Cardiac muscle cell (in vitro differentiated cells and primary cell): ENCODE measurements at regions not wholly inside any gene's neighbourhood (a gene's known extent, or its start where the extent isn't known, plus 50 kb on each side); places are given as distances from the start of the nearest gene placed in this dataset.

ENCODE experiments used
- DNase-seq, 2 donors: peaks; one replicate each; pipeline versions ENCODE4 v3.0.0 to v3.0.0-alpha.2; 2010 to 2017; ENCODE audit warnings: low read depth in 1 of 2, low spot score in 1 of 2
- H3K27ac ChIP-seq: fragments of 200-600 bp; sonication (generic); 2 replicates; pipeline ENCODE4 v1.5.1; 2016
- H3K27me3 ChIP-seq: fragments of 200-600 bp; sonication (generic); 2 replicates; pipeline ENCODE4 v1.6.0; 2016; ENCODE audit warnings: control low read depth
- H3K36me3 ChIP-seq: fragments of 200-600 bp; sonication (generic); 2 replicates; pipeline ENCODE4 v1.5.1; 2016; ENCODE audit warnings: control low read depth
- H3K4me1 ChIP-seq: fragments of 200-600 bp; sonication (generic); 2 replicates; pipeline ENCODE4 v1.8.1; 2017; ENCODE audit warnings: low read depth, mild to moderate bottlenecking, mixed run types
- H3K4me3 ChIP-seq: fragments of 200-600 bp; sonication (generic); 2 replicates; pipeline ENCODE4 v1.5.1; 2016; ENCODE audit warnings: mild to moderate bottlenecking
- H3K9me3 ChIP-seq: fragments of 200-600 bp; sonication (generic); 2 replicates; pipeline ENCODE4 v1.5.1; 2017; ENCODE audit warnings: low read depth, mild to moderate bottlenecking, control low read depth
- CTCF ChIP-seq: IDR thresholded peaks from 2 replicates; pipeline ENCODE4 v1.5.1; 2012; ENCODE audit warnings: low read depth, mild to moderate bottlenecking, low read length

GRCh38 chr1:58996341-58997059 is 212.7 kb upstream of the JUN start:
- Histone ChIP-seq H3K27me3 (peaks cover 22% of the 10 kb centered on the region), H3K9me3 (no peaks in the 10 kb centered on the region), H3K4me3 (no peak overlapping the region), H3K36me3 (no peaks in the 10 kb centered on the region), H3K4me1 (peaks cover 3% of the 10 kb centered on the region), H3K27ac (no peak overlapping the region)
- no peak for TF ChIP-seq CTCF
- peak in 1 of 2 donors; percentile 11 for DNase-seq

GRCh38 chr1:58997060-58997411 is 213.2 kb upstream of the JUN start:
- Histone ChIP-seq H3K4me3 (no peak overlapping the region), H3K36me3 (no peaks in the 10 kb centered on the region), H3K27me3 (peaks cover 18% of the 10 kb centered on the region), H3K9me3 (no peaks in the 10 kb centered on the region), H3K4me1 (peaks cover 3% of the 10 kb centered on the region), H3K27ac (no peak overlapping the region)
- no peak for TF ChIP-seq CTCF
- no peak for DNase-seq

GRCh38 chr1:58997637-58998036 is 213.8 kb upstream of the JUN start:
- no peaks in the 10 kb centered on the region for H3K9me3 ChIP-seq
- H3K36me3 ChIP-seq: no peaks in the 10 kb centered on the region
- H3K4me1 ChIP-seq: peaks cover 3% of the 10 kb centered on the region
- no peak overlapping the region for H3K4me3 ChIP-seq
- peaks cover 12% of the 10 kb centered on the region for H3K27me3 ChIP-seq
- DNase-seq: peak in 1 of 2 donors; percentile 18
- TF ChIP-seq CTCF: no peak
- no peak overlapping the region for H3K27ac ChIP-seq

GRCh38 chr1:58999676-59000075 is 215.8 kb upstream of the JUN start:
- no peak overlapping the region for H3K4me3 ChIP-seq
- TF ChIP-seq CTCF: no peak
- no peaks in the 10 kb centered on the region for H3K36me3 ChIP-seq
- peaks cover 3% of the 10 kb centered on the region for H3K4me1 ChIP-seq
- H3K27ac ChIP-seq: no peak overlapping the region
- H3K9me3 ChIP-seq: no peaks in the 10 kb centered on the region
- H3K27me3 ChIP-seq: no peaks in the 10 kb centered on the region
- DNase-seq: no peak

- TF ChIP-seq CTCF: no peak
- no peak for DNase-seq
- no peaks in the 10 kb centered on the region for H3K9me3 ChIP-seq
- H3K4me1 ChIP-seq: no peaks in the 10 kb centered on the region
- H3K27me3 ChIP-seq: no peaks in the 10 kb centered on the region
- H3K36me3 ChIP-seq: no peaks in the 10 kb centered on the region
- H3K4me3 ChIP-seq: no peak overlapping the region
- no peak overlapping the region for H3K27ac ChIP-seq
Observed at GRCh38 chr1:59004755-59005154, 220.9 kb upstream of the JUN start.
